IMR-90 (cell line): ENCODE measurements at regions not wholly inside any gene's neighbourhood (a gene's known extent, or its start where the extent isn't known, plus 50 kb on each side); places are given as distances from the start of the nearest gene placed in this dataset.

Experiments used
- ATAC-seq: fragments of 200-7000 bp; cut with Tn5 transposase; 2 replicates; pipeline ENCODE4 v1.9.1; 2020; ENCODE audit warnings: low read depth, mild to moderate bottlenecking, moderate library complexity
- BruUV-seq: library from RNA; stranded (reverse); fragments of 400-500 nt; replicated peaks from 2 replicates; lab custom pipeline; 2021; lab: Mats Ljungman, UMichigan
- CTCF ChIA-PET: fragments of 300-600 bp; formaldehyde crosslinking; extraction: SDS; loops from one replicate; lab custom pipeline; 2021; ENCODE audit warnings: antibody characterized with exemption; lab: Yijun Ruan, JAX
- POLR2A ChIA-PET: fragments of 300-600 bp; sonication (Branson Sonifier 250); formaldehyde crosslinking; loops from one replicate; lab custom pipeline; 2022; ENCODE audit warnings: antibody characterized with exemption; ENCODE audit not compliant: unreplicated experiment; lab: Charles Lee
- DNase-seq: peaks from one replicate; pipeline ENCODE4 v3.0.0; 2013
- H2AFZ ChIP-seq: replicated peaks from 2 replicates; pipeline ENCODE3; 2013; ENCODE audit warnings: low read length, mild to moderate bottlenecking; ENCODE audit not compliant: poor library complexity
- H2AK5ac ChIP-seq: 2 replicates; pipeline ENCODE4 v1.6.1; 2013; ENCODE audit warnings: low read depth, low read length, inconsistent platforms
- H2AK9ac ChIP-seq: replicated peaks from 2 replicates; pipeline ENCODE3; 2013; ENCODE audit warnings: mild to moderate bottlenecking, low read depth, low read length, moderate library complexity; ENCODE audit not compliant: poor library complexity
- H2BK120ac ChIP-seq: 2 replicates; pipeline ENCODE4 v1.6.1; 2013; ENCODE audit warnings: low read depth, low read length, inconsistent platforms
- H2BK15ac ChIP-seq: 3 replicates; pipeline ENCODE4 v1.6.1; 2013; ENCODE audit warnings: low read depth, low read length, inconsistent platforms
- H2BK20ac ChIP-seq: 2 replicates; pipeline ENCODE4 v1.6.1; 2013; ENCODE audit warnings: low read depth, mild to moderate bottlenecking, inconsistent platforms, low read length, moderate library complexity
- H2BK5ac ChIP-seq: 2 replicates; pipeline ENCODE4 v1.6.1; 2013; ENCODE audit warnings: mild to moderate bottlenecking, low read depth, low read length, inconsistent platforms; ENCODE audit not compliant: poor library complexity, severe bottlenecking
- H3K14ac ChIP-seq: replicated peaks from 2 replicates; pipeline ENCODE4 v1.6.1; 2013; ENCODE audit warnings: low read depth, low read length, inconsistent platforms
- H3K18ac ChIP-seq: 2 replicates; pipeline ENCODE4 v1.6.1; 2013; ENCODE audit warnings: low read depth, low read length, control low read depth
- H3K23ac ChIP-seq: 2 replicates; pipeline ENCODE4 v1.6.1; 2013; ENCODE audit warnings: low read depth, low read length, inconsistent platforms
- H3K27ac ChIP-seq: 2 replicates; pipeline ENCODE4 v1.5.1; 2013; ENCODE audit warnings: mild to moderate bottlenecking, control low read depth, low read length; ENCODE audit not compliant: insufficient read depth
- H3K27me3 ChIP-seq: 2 replicates; pipeline ENCODE4 v1.6.1; 2013; ENCODE audit warnings: low read length; ENCODE audit not compliant: control insufficient read depth, insufficient read depth
- H3K36me3 ChIP-seq: 2 replicates; pipeline ENCODE4 v1.6.1; 2013; ENCODE audit warnings: low read length, mixed read lengths; ENCODE audit not compliant: control insufficient read depth, insufficient read depth
- H3K4ac ChIP-seq: 2 replicates; pipeline ENCODE4 v1.6.1; 2013; ENCODE audit warnings: low read depth, low read length, inconsistent platforms
- H3K4me1 ChIP-seq: 2 replicates; pipeline ENCODE4 v1.6.1; 2013; ENCODE audit warnings: low read length, mixed read lengths; ENCODE audit not compliant: control insufficient read depth, insufficient read depth
- H3K4me2 ChIP-seq: 2 replicates; pipeline ENCODE4 v1.6.1; 2013; ENCODE audit warnings: low read depth, mild to moderate bottlenecking, control low read depth, low read length, moderate library complexity
- H3K4me3 ChIP-seq: 2 replicates; pipeline ENCODE4 v1.5.1; 2013; ENCODE audit warnings: low read depth, mild to moderate bottlenecking, control low read depth, low read length, moderate library complexity; ENCODE audit not compliant: insufficient read depth
- H3K56ac ChIP-seq: 2 replicates; pipeline ENCODE4 v1.6.1; 2013; ENCODE audit warnings: low read length, inconsistent platforms; ENCODE audit not compliant: insufficient read depth; ENCODE audit errors: extremely low read depth
- H3K79me1 ChIP-seq, 2 experiments: 2 replicates each; pipeline ENCODE4 v1.6.1; 2013; ENCODE audit warnings: low read length in 2 of 2, inconsistent platforms in 1 of 2, low read depth in 1 of 2
- H3K9ac ChIP-seq: 2 replicates; pipeline ENCODE4 v1.6.1; 2013; ENCODE audit warnings: low read depth, low read length, control low read depth
- H3K9me1 ChIP-seq: 2 replicates; pipeline ENCODE4 v1.6.1; 2013; ENCODE audit warnings: low read length, inconsistent platforms; ENCODE audit not compliant: insufficient read depth
- H3K9me3 ChIP-seq: 2 replicates; pipeline ENCODE4 v1.6.1; 2013; ENCODE audit warnings: low read length; ENCODE audit not compliant: control insufficient read depth, insufficient read depth
- H4K20me1 ChIP-seq: 2 replicates; pipeline ENCODE4 v1.6.1; 2013; ENCODE audit warnings: low read length, inconsistent platforms; ENCODE audit not compliant: insufficient read depth
- H4K5ac ChIP-seq: 2 replicates; pipeline ENCODE4 v1.6.1; 2013; ENCODE audit warnings: mild to moderate bottlenecking, low read depth, low read length, control low read depth
- H4K8ac ChIP-seq, 2 experiments: 2 replicates each; pipeline ENCODE4 v1.6.1; 2013; ENCODE audit warnings: low read depth in 2 of 2, low read length in 2 of 2, control low read depth in 1 of 2, inconsistent platforms in 1 of 2
- H4K91ac ChIP-seq: 2 replicates; pipeline ENCODE4 v1.6.1; 2013; ENCODE audit warnings: low read depth, low read length, inconsistent platforms; ENCODE audit not compliant: insufficient read depth
- BHLHE40 ChIP-seq: fragments of 150-350 bp; IDR thresholded peaks from 2 replicates; pipeline ENCODE4 v1.6.1; 2016; ENCODE audit warnings: mild to moderate bottlenecking, low read depth, low read length
- CEBPB ChIP-seq: IDR thresholded peaks from 2 replicates; pipeline ENCODE4 v1.6.1; 2012; ENCODE audit warnings: low read depth, low read length, improper control_type of control experiment
- CHD1 ChIP-seq: IDR thresholded peaks from 2 replicates; pipeline ENCODE4 v1.6.1; 2012; ENCODE audit warnings: low read depth, low read length, improper control_type of control experiment
- FOS ChIP-seq: fragments of 150-350 bp; IDR thresholded peaks from 2 replicates; pipeline ENCODE4 v1.6.1; 2016; ENCODE audit warnings: low read depth, low read length
- MAFK ChIP-seq: IDR thresholded peaks from 2 replicates; pipeline ENCODE4 v1.6.1; 2012; ENCODE audit warnings: low read depth, low read length, improper control_type of control experiment
- MAZ ChIP-seq: IDR thresholded peaks from 2 replicates; pipeline ENCODE4 v1.6.1; 2012; ENCODE audit warnings: low read depth, mild to moderate bottlenecking, low read length, improper control_type of control experiment, moderate library complexity, borderline replicate concordance
- NFE2L2 ChIP-seq: fragments of 150-350 bp; IDR thresholded peaks from 2 replicates; pipeline ENCODE4 v1.6.1; 2016; ENCODE audit warnings: low read depth, mild to moderate bottlenecking, low read length
- POLR2A ChIP-seq: IDR thresholded peaks from 2 replicates; pipeline ENCODE4 v1.6.1; 2012; ENCODE audit warnings: mild to moderate bottlenecking, low read depth, low read length
- RAD21 ChIP-seq: IDR thresholded peaks from 2 replicates; pipeline ENCODE4 v1.6.1; 2012; ENCODE audit warnings: low read length, improper control_type of control experiment
- SMC3 ChIP-seq: fragments of 150-350 bp; IDR thresholded peaks from 2 replicates; pipeline ENCODE4 v1.6.1; 2016; ENCODE audit warnings: low read depth, mild to moderate bottlenecking, antibody characterized with exemption, low read length, moderate library complexity
- WGBS, 2 experiments: methylation state at CpG; one replicate each; pipeline versions ENCODE4 v1.1.5 to v1.1.7; 2013; ENCODE audit warnings: missing lambda C conversion rate in 2 of 2; ENCODE audit not compliant: insufficient read length in 1 of 2; ENCODE audit errors: extremely low coverage in 2 of 2; 5-methylcytosine and 5-hydroxymethylcytosine counted together
- dilution Hi-C: fragments of 300-500 bp; cut with HindIII; formaldehyde crosslinking; loops from one replicate; pipeline ENCODE4 v1.14.3; 2018; ENCODE audit warnings: low sequenced_read_pairs; ENCODE audit not compliant: unreplicated experiment
- in situ Hi-C: fragments of 300-500 bp; cut with MboI; formaldehyde crosslinking; loops from 3 replicates; pipeline ENCODE4 v1.14.3; 2019; ENCODE audit warnings: low sequenced_read_pairs, inconsistent platforms, mixed read lengths
- intact Hi-C: fragments of 100-400 bp; cut with micrococcal nuclease; formaldehyde crosslinking; loops from 2 replicates; pipeline ENCODE4 v1.10.0; 2022
- TF ChIP-seq, protein P1 (sequence below): fragments of 150-350 bp; IDR thresholded peaks from 2 replicates; pipeline ENCODE4 v1.6.1; 2016; ENCODE audit warnings: low read depth, mild to moderate bottlenecking, low read length, moderate library complexity, borderline replicate concordance
- TF ChIP-seq, protein P2 (sequence below): conservative IDR thresholded peaks from 2 replicates; pipeline ENCODE4 v1.5.1; 2012; ENCODE audit warnings: mild to moderate bottlenecking, low read depth, low read length, improper control_type of control experiment
- TF ChIP-seq, protein P3 (sequence below): fragments of 150-350 bp; IDR thresholded peaks from 2 replicates; pipeline ENCODE4 v1.6.1; 2017; ENCODE audit warnings: mild to moderate bottlenecking, antibody characterized with exemption, low read length, low read depth

DNA sequence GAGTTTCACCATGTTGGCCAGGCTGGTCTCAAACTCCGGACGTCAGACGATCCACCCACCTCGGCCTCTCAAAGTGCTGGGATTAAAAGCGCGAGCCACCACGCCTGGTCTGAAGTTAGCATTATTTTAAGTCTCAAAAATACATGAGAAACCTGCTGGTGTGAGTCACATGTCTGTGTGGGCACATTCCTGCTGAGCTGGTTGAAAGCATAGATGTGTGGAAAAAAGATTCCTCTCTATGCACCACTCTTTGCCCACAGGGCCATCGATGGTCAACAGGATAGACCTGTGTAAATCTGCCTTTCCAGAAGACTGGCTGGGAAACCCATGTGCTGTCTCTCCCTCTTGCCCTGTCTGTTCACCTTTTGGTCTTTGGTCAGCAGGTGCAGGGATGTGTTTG, 63.5 kb downstream of the CHRD start:
- no peak overlapping the region for H2BK20ac ChIP-seq
- no peak overlapping the region for H2BK5ac ChIP-seq
- H3K9me3 ChIP-seq = no peaks in the 10 kb centered on the region
- H3K36me3 ChIP-seq = no peaks in the 10 kb centered on the region
- H3K23ac ChIP-seq = no peak overlapping the region
- dilution Hi-C loops = no loop called here
- H3K18ac ChIP-seq = no peak overlapping the region
- no peaks in the 10 kb centered on the region for H3K79me1 ChIP-seq
- in situ Hi-C loops = no loop called here
- intact Hi-C loops = no loop called here
- H2AK9ac ChIP-seq = no peak overlapping the region
- no peak overlapping the region for H4K5ac ChIP-seq
- H2AFZ ChIP-seq = no peak overlapping the region
- H4K20me1 ChIP-seq = no peaks in the 10 kb centered on the region
- H4K91ac ChIP-seq = no peak overlapping the region
- CTCF ChIA-PET = no interaction called here
- DNase-seq (no peak), ATAC-seq (no peak)
- H3K4me3 ChIP-seq = no peak overlapping the region
- WGBS, 2 experiments = 79% methylated on average over 4 of the region's 8 CpGs; no CpG with 5 or more reads in 1 of the 2 experiments
- H2AK5ac ChIP-seq = no peak overlapping the region
- TF ChIP-seq, protein P1, sequence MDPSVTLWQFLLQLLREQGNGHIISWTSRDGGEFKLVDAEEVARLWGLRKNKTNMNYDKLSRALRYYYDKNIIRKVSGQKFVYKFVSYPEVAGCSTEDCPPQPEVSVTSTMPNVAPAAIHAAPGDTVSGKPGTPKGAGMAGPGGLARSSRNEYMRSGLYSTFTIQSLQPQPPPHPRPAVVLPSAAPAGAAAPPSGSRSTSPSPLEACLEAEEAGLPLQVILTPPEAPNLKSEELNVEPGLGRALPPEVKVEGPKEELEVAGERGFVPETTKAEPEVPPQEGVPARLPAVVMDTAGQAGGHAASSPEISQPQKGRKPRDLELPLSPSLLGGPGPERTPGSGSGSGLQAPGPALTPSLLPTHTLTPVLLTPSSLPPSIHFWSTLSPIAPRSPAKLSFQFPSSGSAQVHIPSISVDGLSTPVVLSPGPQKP = no peak
- TF ChIP-seq MAZ (no peak), CHD1 (no peak), RAD21 (no peak), BHLHE40 (no peak), CEBPB (no peak), MAFK (no peak), FOS (no peak), NFE2L2 (no peak), SMC3 (no peak), POLR2A (no peak)
- TF ChIP-seq, protein P2, sequence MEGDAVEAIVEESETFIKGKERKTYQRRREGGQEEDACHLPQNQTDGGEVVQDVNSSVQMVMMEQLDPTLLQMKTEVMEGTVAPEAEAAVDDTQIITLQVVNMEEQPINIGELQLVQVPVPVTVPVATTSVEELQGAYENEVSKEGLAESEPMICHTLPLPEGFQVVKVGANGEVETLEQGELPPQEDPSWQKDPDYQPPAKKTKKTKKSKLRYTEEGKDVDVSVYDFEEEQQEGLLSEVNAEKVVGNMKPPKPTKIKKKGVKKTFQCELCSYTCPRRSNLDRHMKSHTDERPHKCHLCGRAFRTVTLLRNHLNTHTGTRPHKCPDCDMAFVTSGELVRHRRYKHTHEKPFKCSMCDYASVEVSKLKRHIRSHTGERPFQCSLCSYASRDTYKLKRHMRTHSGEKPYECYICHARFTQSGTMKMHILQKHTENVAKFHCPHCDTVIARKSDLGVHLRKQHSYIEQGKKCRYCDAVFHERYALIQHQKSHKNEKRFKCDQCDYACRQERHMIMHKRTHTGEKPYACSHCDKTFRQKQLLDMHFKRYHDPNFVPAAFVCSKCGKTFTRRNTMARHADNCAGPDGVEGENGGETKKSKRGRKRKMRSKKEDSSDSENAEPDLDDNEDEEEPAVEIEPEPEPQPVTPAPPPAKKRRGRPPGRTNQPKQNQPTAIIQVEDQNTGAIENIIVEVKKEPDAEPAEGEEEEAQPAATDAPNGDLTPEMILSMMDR = no peak
- TF ChIP-seq, protein P3, sequence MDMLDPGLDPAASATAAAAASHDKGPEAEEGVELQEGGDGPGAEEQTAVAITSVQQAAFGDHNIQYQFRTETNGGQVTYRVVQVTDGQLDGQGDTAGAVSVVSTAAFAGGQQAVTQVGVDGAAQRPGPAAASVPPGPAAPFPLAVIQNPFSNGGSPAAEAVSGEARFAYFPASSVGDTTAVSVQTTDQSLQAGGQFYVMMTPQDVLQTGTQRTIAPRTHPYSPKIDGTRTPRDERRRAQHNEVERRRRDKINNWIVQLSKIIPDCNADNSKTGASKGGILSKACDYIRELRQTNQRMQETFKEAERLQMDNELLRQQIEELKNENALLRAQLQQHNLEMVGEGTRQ = no peak
- BruUV-seq = no TSS peak
- H2BK15ac ChIP-seq = no peak overlapping the region
- no peaks in the 10 kb centered on the region for H3K4me1 ChIP-seq
- H4K8ac ChIP-seq = no peak overlapping the region
- no peak overlapping the region for H2BK120ac ChIP-seq
- peaks cover 42% of the 10 kb centered on the region for H3K27me3 ChIP-seq
- no peaks in the 10 kb centered on the region for H3K9me1 ChIP-seq
- no peak overlapping the region for H3K14ac ChIP-seq
- H3K27ac ChIP-seq = no peak overlapping the region
- H3K9ac ChIP-seq = no peak overlapping the region
- no peak overlapping the region for H3K4ac ChIP-seq
- no peak overlapping the region for H3K56ac ChIP-seq
- POLR2A ChIA-PET = no interaction called here
- no peak overlapping the region for H3K4me2 ChIP-seq
